ENCODE measurements at regions not wholly inside any gene's neighbourhood (a gene's known extent, or its start where the extent isn't known, plus 50 kb on each side); places are given as distances from the start of the nearest gene placed in this dataset.
"Not testable (repeated sequence)": the region's sequence is repeated elsewhere in the genome, so short reads cannot be mapped to it uniquely, and the experiment has no call there.

- peaks cover 6% of the 10 kb centered on the region for H3K27me3 Mint-ChIP-seq
- H3K4me3 Mint-ChIP-seq, result no peak overlapping the region
- DNase-seq, result no peak
- CTCF ChIA-PET, result no interaction called here
- H3K9me3 Mint-ChIP-seq, result no peaks in the 10 kb centered on the region
- H3K36me3 Mint-ChIP-seq, result no peaks in the 10 kb centered on the region
- no peaks in the 10 kb centered on the region for H3K4me1 Mint-ChIP-seq
- no peak overlapping the region for H3K27ac Mint-ChIP-seq
Observed at GRCh38 chr2:226558418-226558817, 241.2 kb downstream of the IRS1 start.

- CTCF ChIA-PET, result no interaction called here
- Mint-ChIP-seq H3K27me3 (peaks cover 11% of the 10 kb centered on the region), H3K36me3 (no peaks in the 10 kb centered on the region), H3K4me1 (no peaks in the 10 kb centered on the region), H3K4me3 (no peak overlapping the region), H3K9me3 (no peaks in the 10 kb centered on the region), H3K27ac (no peak overlapping the region)
- no peak for DNase-seq
Observed at GRCh38 chr2:226556050-226556449, 243.6 kb downstream of the IRS1 start.

DNA sequence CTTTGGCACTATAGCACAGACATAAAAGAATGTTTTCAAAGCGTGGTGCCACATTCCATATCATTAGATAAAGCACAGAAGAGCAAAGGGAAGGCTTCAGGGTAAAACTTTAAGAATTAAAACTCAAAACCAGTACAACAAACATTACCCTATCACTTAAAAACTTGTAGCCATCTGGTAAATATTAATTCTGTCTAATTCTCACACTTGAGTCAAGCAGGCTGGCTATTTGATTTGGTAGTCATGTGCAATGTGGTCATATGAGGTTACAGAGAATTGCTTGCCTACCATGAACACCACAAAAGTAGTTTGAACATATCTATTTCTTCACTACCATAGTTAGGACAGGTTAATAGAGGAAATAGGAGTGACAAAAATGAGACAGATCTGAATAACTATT, 244.9 kb downstream of the IRS1 start:
- Mint-ChIP-seq H3K36me3 (no peaks in the 10 kb centered on the region), H3K27ac (no peak overlapping the region), H3K4me3 (no peak overlapping the region), H3K9me3 (no peaks in the 10 kb centered on the region), H3K27me3 (peaks cover 8% of the 10 kb centered on the region), H3K4me1 (no peaks in the 10 kb centered on the region)
- CTCF ChIA-PET, result no interaction called here
- no peak for DNase-seq

DNA sequence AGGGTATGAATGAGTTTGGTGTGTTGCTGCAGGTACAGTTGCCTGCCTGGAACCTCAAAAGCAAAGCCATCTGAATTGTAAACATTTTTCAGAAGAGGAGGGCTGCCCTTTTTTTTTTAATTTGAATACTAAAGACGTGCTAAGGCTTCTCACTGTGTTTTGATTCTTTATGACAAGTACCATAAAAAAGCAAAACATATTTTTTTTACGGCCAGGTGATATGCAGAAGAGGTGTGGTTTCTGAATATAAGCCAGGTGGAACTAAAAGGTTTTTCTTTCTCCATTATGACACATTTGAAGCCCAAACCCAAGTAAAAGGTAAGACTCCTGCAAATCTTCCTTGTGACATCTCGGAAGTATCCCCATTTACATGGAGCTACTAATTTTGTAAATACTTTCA, 246.3 kb downstream of the IRS1 start:
- no peak for DNase-seq
- H3K27ac Mint-ChIP-seq, result no peak overlapping the region
- CTCF ChIA-PET, result no interaction called here
- H3K4me3 Mint-ChIP-seq, result no peak overlapping the region
- H3K9me3 Mint-ChIP-seq, result no peaks in the 10 kb centered on the region
- no peaks in the 10 kb centered on the region for H3K36me3 Mint-ChIP-seq
- H3K4me1 Mint-ChIP-seq, result no peaks in the 10 kb centered on the region
- peaks cover 8% of the 10 kb centered on the region for H3K27me3 Mint-ChIP-seq

DNA sequence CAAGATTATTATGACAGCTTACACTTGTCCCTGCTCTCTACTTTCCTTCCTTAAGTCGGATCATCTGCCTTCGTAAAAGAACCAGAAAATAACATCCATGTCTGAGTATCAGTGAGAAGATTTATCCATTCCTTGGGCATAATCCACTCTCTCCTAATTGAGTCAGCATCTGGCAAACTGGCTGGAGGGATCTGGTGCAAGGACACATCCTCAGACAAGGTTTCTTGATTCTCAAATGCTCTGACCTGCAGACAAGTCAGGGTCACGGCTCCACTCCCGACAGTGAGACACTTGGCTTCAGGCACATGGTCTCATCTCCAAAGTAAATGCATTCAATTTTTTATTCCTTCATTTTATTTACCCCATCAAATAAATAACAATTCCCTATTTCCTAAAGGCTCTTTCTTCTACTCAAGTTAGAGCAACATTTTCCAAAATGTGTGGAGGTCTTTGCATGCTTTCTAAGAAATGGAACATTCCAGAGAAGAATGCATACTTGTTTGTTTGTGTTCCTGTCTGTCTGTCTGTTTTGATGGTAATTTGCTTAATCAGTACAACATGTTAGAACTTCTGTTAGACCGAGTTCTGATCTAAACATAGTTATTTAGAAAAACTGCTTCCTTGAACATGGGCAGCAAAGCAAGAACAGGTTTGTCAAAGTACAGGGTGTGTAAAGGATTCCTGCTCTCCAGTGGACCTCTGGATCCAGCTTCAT, 246.9 kb downstream of the IRS1 start:
- H3K4me1 Mint-ChIP-seq, result no peaks in the 10 kb centered on the region
- H3K27ac Mint-ChIP-seq, result no peak overlapping the region
- DNase-seq, result no peak
- H3K36me3 Mint-ChIP-seq, result no peaks in the 10 kb centered on the region
- H3K27me3 Mint-ChIP-seq, result peaks cover 8% of the 10 kb centered on the region
- H3K4me3 Mint-ChIP-seq, result no peak overlapping the region
- H3K9me3 Mint-ChIP-seq, result no peaks in the 10 kb centered on the region
- CTCF ChIA-PET, result no interaction called here

GRCh38 chr2:226551522-226552250, 247.9 kb downstream of the IRS1 start:
- no peak overlapping the region for H3K4me3 Mint-ChIP-seq
- no peak overlapping the region for H3K27ac Mint-ChIP-seq
- CTCF ChIA-PET, result no interaction called here
- H3K9me3 Mint-ChIP-seq, result no peaks in the 10 kb centered on the region
- H3K36me3 Mint-ChIP-seq, result no peaks in the 10 kb centered on the region
- DNase-seq, result no peak
- H3K4me1 Mint-ChIP-seq, result no peaks in the 10 kb centered on the region
- H3K27me3 Mint-ChIP-seq, result peaks cover 8% of the 10 kb centered on the region

- H3K9me3 Mint-ChIP-seq, result no peaks in the 10 kb centered on the region
- H3K27me3 Mint-ChIP-seq, result peaks cover 8% of the 10 kb centered on the region
- DNase-seq, result no peak
- H3K4me1 Mint-ChIP-seq, result no peaks in the 10 kb centered on the region
- H3K4me3 Mint-ChIP-seq, result no peak overlapping the region
- CTCF ChIA-PET, result no interaction called here
- H3K27ac Mint-ChIP-seq, result no peak overlapping the region
- no peaks in the 10 kb centered on the region for H3K36me3 Mint-ChIP-seq
Observed at GRCh38 chr2:226550801-226551200, 248.8 kb downstream of the IRS1 start.

DNA sequence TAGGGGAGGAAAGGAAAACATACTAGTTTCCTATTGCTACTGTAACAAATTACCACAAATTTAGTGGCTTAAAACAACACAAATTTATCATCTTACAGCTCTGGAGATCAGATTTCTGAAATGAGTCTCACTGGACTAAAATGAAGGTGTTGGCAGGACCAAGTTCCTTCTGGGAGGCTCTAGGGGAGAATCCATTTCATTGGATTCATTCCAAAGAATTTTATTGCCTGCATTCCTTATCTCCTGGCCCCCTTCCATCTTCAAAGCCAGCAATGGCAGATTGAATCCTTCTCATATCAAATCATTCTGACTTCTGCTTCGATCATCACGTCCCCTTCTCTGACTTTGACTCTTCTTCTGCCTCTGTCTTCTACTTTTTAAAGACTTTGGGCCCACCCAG, 250.9 kb downstream of the IRS1 start:
- Mint-ChIP-seq H3K9me3 (peaks cover 2% of the 10 kb centered on the region), H3K4me3 (no peak overlapping the region), H3K27ac (no peak overlapping the region), H3K36me3 (no peaks in the 10 kb centered on the region), H3K27me3 (peaks cover 5% of the 10 kb centered on the region), H3K4me1 (no peaks in the 10 kb centered on the region)
- no peak for DNase-seq
- CTCF ChIA-PET, result no interaction called here

- Mint-ChIP-seq H3K9me3 (peaks cover 2% of the 10 kb centered on the region), H3K4me3 (no peak overlapping the region), H3K4me1 (no peaks in the 10 kb centered on the region), H3K27ac (no peak overlapping the region), H3K36me3 (no peaks in the 10 kb centered on the region), H3K27me3 (no peaks in the 10 kb centered on the region)
- CTCF ChIA-PET, result no interaction called here
- no peak for DNase-seq
Observed at GRCh38 chr2:226544596-226545210, 254.9 kb downstream of the IRS1 start.

- H3K27ac Mint-ChIP-seq, result no peak overlapping the region
- no peak overlapping the region for H3K4me3 Mint-ChIP-seq
- H3K27me3 Mint-ChIP-seq, result no peaks in the 10 kb centered on the region
- H3K36me3 Mint-ChIP-seq, result no peaks in the 10 kb centered on the region
- CTCF ChIA-PET, result no interaction called here
- H3K9me3 Mint-ChIP-seq, result no peaks in the 10 kb centered on the region
- H3K4me1 Mint-ChIP-seq, result no peaks in the 10 kb centered on the region
- no peak for DNase-seq
Observed at GRCh38 chr2:226540204-226540994, 259.2 kb downstream of the IRS1 start.

DNA sequence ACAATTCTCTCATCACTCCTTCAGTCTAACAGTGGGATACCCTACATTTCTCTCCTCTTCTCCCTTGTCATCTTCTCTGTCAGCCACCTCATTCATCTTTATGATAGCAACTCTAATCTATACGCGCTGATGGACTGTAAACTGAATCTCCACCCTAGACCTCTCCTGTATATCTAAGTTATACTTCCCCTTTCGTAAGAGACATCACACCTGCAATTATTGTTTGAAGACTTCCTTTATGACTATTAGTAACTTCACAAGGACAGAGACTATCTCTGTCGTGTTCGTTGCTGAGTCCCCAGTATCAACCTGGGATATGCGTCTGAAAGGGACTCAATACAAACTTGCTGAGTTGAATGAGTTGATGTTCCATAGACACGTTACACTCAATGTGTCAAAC, 263.2 kb downstream of the IRS1 start:
- Mint-ChIP-seq H3K27ac (no peak overlapping the region), H3K4me3 (no peak overlapping the region), H3K4me1 (no peaks in the 10 kb centered on the region), H3K36me3 (no peaks in the 10 kb centered on the region), H3K9me3 (no peaks in the 10 kb centered on the region), H3K27me3 (no peaks in the 10 kb centered on the region)
- DNase-seq, result no peak
- CTCF ChIA-PET, result no interaction called here

DNA sequence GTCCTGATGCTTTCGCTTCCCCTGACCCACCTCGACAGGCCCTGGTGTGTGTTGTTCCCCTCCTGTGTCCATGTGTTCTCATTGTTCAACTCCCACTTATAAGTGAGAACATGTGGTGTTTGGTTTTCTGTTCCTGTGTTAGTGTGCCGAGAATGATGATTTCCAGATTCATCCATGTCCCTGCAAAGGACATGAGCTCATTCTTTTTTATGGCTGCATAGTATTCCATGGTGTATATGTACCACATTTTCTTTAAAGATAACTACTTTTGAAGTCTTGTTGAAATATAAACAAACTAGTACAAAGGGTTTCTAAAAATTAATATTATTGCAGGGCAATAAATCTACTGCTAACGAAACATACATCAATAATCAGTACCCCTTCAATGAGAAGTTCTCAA, 266.6 kb downstream of the IRS1 start:
- H3K9me3 Mint-ChIP-seq, H3K4me3 Mint-ChIP-seq, CTCF ChIA-PET, H3K36me3 Mint-ChIP-seq, H3K27ac Mint-ChIP-seq, H3K27me3 Mint-ChIP-seq, DNase-seq, H3K4me1 Mint-ChIP-seq: not testable (repeated sequence)

- H3K4me3 Mint-ChIP-seq, result no peak overlapping the region
- no peak overlapping the region for H3K27ac Mint-ChIP-seq
- CTCF ChIA-PET, result interaction anchor here (1.2 kb wide), 1 partner anchor 271 kb away, joined by 4 read pairs; no protein-coding TSS in a partner anchor
- H3K4me1 Mint-ChIP-seq, result no peaks in the 10 kb centered on the region
- H3K27me3 Mint-ChIP-seq, result no peaks in the 10 kb centered on the region
- no peaks in the 10 kb centered on the region for H3K9me3 Mint-ChIP-seq
- DNase-seq, result no peak
- no peaks in the 10 kb centered on the region for H3K36me3 Mint-ChIP-seq
Observed at GRCh38 chr2:226531061-226531810, 268.4 kb downstream of the IRS1 start.

DNA sequence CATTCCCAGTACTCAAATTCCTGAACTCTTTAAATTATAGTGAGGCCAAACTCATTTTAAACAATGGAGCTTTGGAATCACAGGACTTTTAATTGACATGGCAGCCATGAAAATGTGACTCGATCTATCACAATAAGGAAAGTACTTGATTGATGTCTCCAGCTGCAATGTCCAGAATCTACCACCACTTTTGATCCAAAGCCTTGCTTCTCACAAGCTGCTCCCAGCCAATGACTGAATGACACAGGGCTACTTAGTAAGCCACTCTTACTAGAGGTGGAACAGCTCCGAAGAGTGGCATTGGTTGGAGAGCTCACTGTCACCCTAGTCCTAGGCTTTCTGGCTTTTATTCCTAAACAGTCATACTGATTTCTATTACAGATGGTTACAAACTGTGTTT, 270.1 kb downstream of the IRS1 start:
- H3K27ac Mint-ChIP-seq, result no peak overlapping the region
- H3K36me3 Mint-ChIP-seq, result no peaks in the 10 kb centered on the region
- CTCF ChIA-PET, result interaction anchor here (1.1 kb wide), 1 partner anchor 456 kb away, joined by 3 read pairs; no protein-coding TSS in a partner anchor
- DNase-seq, result no peak
- no peak overlapping the region for H3K4me3 Mint-ChIP-seq
- H3K4me1 Mint-ChIP-seq, result no peaks in the 10 kb centered on the region
- no peaks in the 10 kb centered on the region for H3K27me3 Mint-ChIP-seq
- H3K9me3 Mint-ChIP-seq, result no peaks in the 10 kb centered on the region

All from activated naive CD4-positive, alpha-beta T cell treated with anti-CD3 and anti-CD28 coated beads, Interleukin-2, amount 10 ng/mL, durations not matched to agents 7 days and 5 days (primary cell).